Stimulated activated CD4-positive, alpha-beta T cell treated with anti-CD3 and anti-CD28 coated beads, Interleukin-1b, Interleukin-23, amount 100 ng/mL, for 1 hour (primary cell): ENCODE measurements at regions not wholly inside any gene's neighbourhood (a gene's known extent, or its start where the extent isn't known, plus 50 kb on each side); places are given as distances from the start of the nearest gene placed in this dataset.

Source experiments
- DNase-seq, 2 donors: peaks; one replicate each; pipeline ENCODE4 v3.0.0-alpha.2; 2020; ENCODE audit warnings: low read depth in 2 of 2

- no peak for DNase-seq
These were observed 343.2 kb downstream of the ACTL7B start for GRCh38 chr9:108512426-108513173.

- DNase-seq = no peak
These were observed 344.5 kb downstream of the ACTL7B start for GRCh38 chr9:108511307-108511706.

GRCh38 chr9:108496846-108497245 lies 358.9 kb downstream of the ACTL7B start:
- DNase-seq = no peak

- DNase-seq = no peak
These were observed 366.2 kb downstream of the ACTL7B start for GRCh38 chr9:108489567-108489966.

GRCh38 chr9:108486831-108487230 lies 369.0 kb downstream of the ACTL7B start:
- no peak for DNase-seq

- no peak for DNase-seq
These were observed 371.3 kb downstream of the ACTL7B start for GRCh38 chr9:108484468-108484867.

GRCh38 chr9:108483676-108484075 lies 372.1 kb downstream of the ACTL7B start:
- DNase-seq = no peak

GRCh38 chr9:108479989-108480652 lies 375.7 kb downstream of the ACTL7B start:
- no peak for DNase-seq

GRCh38 chr9:108478431-108479332 lies 377.1 kb downstream of the ACTL7B start:
- DNase-seq = no peak

- no peak for DNase-seq
These were observed 378.2 kb downstream of the ACTL7B start for GRCh38 chr9:108477529-108478006.

GRCh38 chr9:108476574-108476973 lies 379.2 kb downstream of the ACTL7B start:
- DNase-seq = no peak

GRCh38 chr9:108475813-108476212 lies 380.0 kb downstream of the ACTL7B start:
- DNase-seq = no peak

GRCh38 chr9:108474356-108474755 lies 381.4 kb downstream of the ACTL7B start:
- no peak for DNase-seq

- no peak for DNase-seq
These were observed 382.3 kb downstream of the ACTL7B start for GRCh38 chr9:108473209-108474112.

GRCh38 chr9:108469654-108470053 lies 386.1 kb downstream of the ACTL7B start:
- DNase-seq = no peak

- DNase-seq = no peak
These were observed 387.4 kb downstream of the ACTL7B start for GRCh38 chr9:108468364-108468763.

GRCh38 chr9:108467653-108468324 lies 388.0 kb downstream of the ACTL7B start:
- DNase-seq = no peak

GRCh38 chr9:108467161-108467560 lies 388.6 kb downstream of the ACTL7B start:
- no peak for DNase-seq

- DNase-seq = no peak
These were observed 389.5 kb downstream of the ACTL7B start for GRCh38 chr9:108466304-108466703.

GRCh38 chr9:108463932-108464606 lies 391.7 kb downstream of the ACTL7B start:
- DNase-seq = no peak
